ENCODE measurements at regions not wholly inside any gene's neighbourhood (a gene's known extent, or its start where the extent isn't known, plus 50 kb on each side); places are given as distances from the start of the nearest gene placed in this dataset.

GRCh38 chr1:230587061-230587460 is 55.2 kb upstream of the COG2 start:
- TF ChIP-seq GLIS3 (CRISPR knock-in tag; IDR thresholded peaks at IDR 0.05) (no peak), ZFP30 (CRISPR knock-in tag; IDR thresholded peaks at IDR 0.05) (no peak), ARNTL (CRISPR knock-in tag; IDR thresholded peaks at IDR 0.05; ENCODE audit: borderline replicate concordance, low read depth) (no peak), ZC3H10 (CRISPR knock-in tag; IDR thresholded peaks at IDR 0.05) (no peak), OSR1 (CRISPR knock-in tag; IDR thresholded peaks at IDR 0.05) (no peak), POU6F1 (CRISPR knock-in tag; IDR thresholded peaks at IDR 0.05; ENCODE audit: borderline replicate concordance, low read depth) (no peak), ZNF8 (CRISPR knock-in tag; IDR thresholded peaks at IDR 0.05) (no peak), PPARA (CRISPR knock-in tag; IDR thresholded peaks at IDR 0.05; ENCODE audit: borderline replicate concordance) (no peak), CREB5 (CRISPR knock-in tag; IDR thresholded peaks at IDR 0.05; ENCODE audit: low read depth) (no peak), ISL1 (CRISPR knock-in tag; IDR thresholded peaks at IDR 0.05) (no peak)
- TF ChIP-seq, protein P1, sequence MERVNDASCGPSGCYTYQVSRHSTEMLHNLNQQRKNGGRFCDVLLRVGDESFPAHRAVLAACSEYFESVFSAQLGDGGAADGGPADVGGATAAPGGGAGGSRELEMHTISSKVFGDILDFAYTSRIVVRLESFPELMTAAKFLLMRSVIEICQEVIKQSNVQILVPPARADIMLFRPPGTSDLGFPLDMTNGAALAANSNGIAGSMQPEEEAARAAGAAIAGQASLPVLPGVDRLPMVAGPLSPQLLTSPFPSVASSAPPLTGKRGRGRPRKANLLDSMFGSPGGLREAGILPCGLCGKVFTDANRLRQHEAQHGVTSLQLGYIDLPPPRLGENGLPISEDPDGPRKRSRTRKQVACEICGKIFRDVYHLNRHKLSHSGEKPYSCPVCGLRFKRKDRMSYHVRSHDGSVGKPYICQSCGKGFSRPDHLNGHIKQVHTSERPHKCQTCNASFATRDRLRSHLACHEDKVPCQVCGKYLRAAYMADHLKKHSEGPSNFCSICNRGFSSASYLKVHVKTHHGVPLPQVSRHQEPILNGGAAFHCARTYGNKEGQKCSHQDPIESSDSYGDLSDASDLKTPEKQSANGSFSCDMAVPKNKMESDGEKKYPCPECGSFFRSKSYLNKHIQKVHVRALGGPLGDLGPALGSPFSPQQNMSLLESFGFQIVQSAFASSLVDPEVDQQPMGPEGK (CRISPR knock-in tag; IDR thresholded peaks at IDR 0.05; ENCODE audit: borderline replicate concordance): no peak
- TF ChIP-seq, protein P2, sequence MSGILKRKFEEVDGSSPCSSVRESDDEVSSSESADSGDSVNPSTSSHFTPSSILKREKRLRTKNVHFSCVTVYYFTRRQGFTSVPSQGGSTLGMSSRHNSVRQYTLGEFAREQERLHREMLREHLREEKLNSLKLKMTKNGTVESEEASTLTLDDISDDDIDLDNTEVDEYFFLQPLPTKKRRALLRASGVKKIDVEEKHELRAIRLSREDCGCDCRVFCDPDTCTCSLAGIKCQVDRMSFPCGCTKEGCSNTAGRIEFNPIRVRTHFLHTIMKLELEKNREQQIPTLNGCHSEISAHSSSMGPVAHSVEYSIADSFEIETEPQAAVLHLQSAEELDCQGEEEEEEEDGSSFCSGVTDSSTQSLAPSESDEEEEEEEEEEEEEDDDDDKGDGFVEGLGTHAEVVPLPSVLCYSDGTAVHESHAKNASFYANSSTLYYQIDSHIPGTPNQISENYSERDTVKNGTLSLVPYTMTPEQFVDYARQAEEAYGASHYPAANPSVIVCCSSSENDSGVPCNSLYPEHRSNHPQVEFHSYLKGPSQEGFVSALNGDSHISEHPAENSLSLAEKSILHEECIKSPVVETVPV (CRISPR knock-in tag; IDR thresholded peaks at IDR 0.05): no peak
